G401 (cell line): ENCODE measurements at regions not wholly inside any gene's neighbourhood (a gene's known extent, or its start where the extent isn't known, plus 50 kb on each side); places are given as distances from the start of the nearest gene placed in this dataset.
"Not testable (repeated sequence)": the region's sequence is repeated elsewhere in the genome, so short reads cannot be mapped to it uniquely, and the experiment has no call there.

ENCODE experiments used
- DNase-seq: peaks from one replicate; pipeline ENCODE4 v3.0.0-alpha.2; 2015; ENCODE audit warnings: low spot score
- in situ Hi-C: cut with HindIII; loops from 2 replicates; pipeline ENCODE4 v1.10.0; 2016; ENCODE audit warnings: low sequenced_read_pairs, mixed read lengths

- no peak for DNase-seq
- in situ Hi-C loops: no loop called here
These were observed 228.9 kb upstream of the SMLR1 start for GRCh38 chr6:130598021-130598989.

DNA sequence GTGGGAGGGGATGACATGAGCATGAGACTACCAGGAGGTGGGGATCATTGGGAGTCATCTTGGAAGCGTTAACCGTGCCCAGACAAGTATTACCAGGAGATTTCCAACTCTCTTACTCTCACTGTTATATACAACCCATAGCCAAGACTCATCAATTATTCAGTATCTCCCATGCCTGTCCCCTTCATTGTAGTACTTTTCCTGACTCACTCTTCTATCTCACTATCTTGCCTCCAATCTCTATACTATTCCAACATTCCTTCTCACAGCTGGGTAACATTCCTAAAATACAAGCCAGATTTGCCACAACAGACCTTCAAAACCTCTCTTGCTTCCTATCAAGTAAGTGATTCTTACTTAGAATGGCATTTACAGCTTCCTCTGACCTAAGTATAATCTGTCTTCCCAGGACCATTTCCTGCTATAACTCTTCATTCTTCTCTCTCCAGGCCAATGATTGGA lies 226.3 kb upstream of the SMLR1 start:
- DNase-seq: no peak
- in situ Hi-C loops: no loop called here

GRCh38 chr6:130602151-130602770 lies 224.9 kb upstream of the SMLR1 start:
- DNase-seq: no peak
- in situ Hi-C loops: no loop called here

- DNase-seq: no peak
- in situ Hi-C loops: no loop called here
These were observed 223.8 kb upstream of the SMLR1 start for GRCh38 chr6:130603391-130603790.

- in situ Hi-C loops: no loop called here
- DNase-seq: no peak
These were observed 222.3 kb upstream of the SMLR1 start for GRCh38 chr6:130604841-130605399.

- no peak for DNase-seq
- in situ Hi-C loops: no loop called here
These were observed 216.9 kb upstream of the SMLR1 start for GRCh38 chr6:130610303-130610702.

GRCh38 chr6:130611366-130611765 lies 215.8 kb upstream of the SMLR1 start:
- in situ Hi-C loops: no loop called here
- no peak for DNase-seq

DNA sequence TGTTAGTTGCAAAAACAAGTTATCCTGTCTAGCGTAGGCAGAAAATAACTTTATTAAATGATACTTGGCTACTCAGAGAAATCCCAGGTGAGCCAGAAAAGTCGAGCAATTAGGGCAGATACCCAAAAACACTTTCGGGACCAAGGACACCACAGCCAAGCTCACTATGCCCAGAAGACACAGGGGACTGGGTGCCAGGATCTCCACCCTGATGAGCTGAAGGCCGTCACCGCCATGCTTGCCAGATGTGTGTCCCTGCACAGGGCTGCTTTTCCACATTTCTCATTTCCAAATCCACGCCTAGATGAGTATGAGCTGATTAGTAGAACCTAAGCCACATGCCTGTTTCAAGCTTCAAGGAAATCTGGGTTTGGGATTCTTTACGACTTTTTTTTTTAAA lies 214.0 kb upstream of the SMLR1 start:
- DNase-seq: no peak
- in situ Hi-C loops: no loop called here

DNA sequence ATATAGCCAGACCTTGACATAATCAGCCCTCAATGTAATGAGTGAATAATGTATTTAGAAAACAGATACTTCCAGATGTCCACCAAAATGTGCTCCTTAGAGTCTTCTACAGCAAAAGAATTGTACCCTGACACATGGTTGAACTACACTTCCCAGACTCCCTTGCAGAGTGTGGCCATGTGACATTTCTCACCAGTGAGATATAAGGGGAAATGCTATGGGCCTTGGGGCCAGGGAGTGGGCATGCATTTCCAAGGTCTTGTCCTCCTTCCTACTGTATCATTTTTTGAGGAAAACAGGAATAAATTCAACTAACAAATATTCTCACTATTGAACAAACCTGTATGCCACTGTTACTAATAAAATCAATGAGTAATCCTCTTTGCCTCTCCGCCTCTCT lies 211.4 kb upstream of the SMLR1 start:
- in situ Hi-C loops: no loop called here
- no peak for DNase-seq

DNA sequence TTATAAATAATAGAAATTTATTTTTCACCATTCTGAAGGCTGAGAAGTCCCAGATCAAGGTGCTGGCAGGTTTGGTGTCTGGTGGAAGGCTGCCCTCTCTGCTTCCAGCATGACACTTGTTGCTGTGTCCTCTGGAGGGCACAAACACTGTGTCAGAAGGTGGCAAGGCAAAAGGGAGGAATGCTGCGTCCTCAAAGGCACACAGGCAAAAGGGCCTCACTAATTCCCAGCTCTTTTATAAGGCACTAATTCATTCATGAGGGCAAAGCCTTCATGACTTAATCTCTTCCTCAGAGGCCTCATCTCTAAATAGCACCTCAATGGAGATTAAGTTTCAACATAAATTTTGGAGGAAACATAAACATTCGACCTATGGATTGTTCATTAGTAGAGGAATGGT lies 209.5 kb upstream of the SMLR1 start:
- in situ Hi-C loops: no loop called here
- no peak for DNase-seq

- in situ Hi-C loops: not testable (repeated sequence)
These were observed 208.4 kb upstream of the SMLR1 start for GRCh38 chr6:130618806-130619205.

DNA sequence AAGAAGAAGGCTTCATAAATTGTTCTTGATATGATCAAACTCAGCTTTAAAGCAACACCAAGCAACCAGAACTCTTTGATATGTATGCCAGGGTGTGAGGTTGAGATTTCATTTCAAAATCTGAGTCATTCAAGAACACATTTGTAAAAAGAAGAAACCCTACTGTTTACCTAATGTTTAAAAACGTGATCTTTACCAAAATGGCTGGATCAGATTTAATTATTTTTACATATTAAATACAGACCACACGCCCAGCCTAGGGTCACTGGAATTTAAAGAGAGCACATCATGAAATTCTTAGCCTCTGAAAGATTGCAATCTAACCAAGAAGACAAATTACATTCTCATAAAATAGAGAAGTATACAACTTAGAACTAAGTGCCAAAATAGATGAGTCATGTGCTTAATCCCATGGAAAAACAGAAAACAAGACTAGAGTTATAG lies 206.8 kb upstream of the SMLR1 start:
- in situ Hi-C loops: no loop called here
- DNase-seq: no peak

More at GRCh38 chr6:130618806-130619205, 208.4 kb upstream of the SMLR1 start:
- not testable (repeated sequence) for DNase-seq

GRCh38 chr6:130622142-130622541 lies 205.1 kb upstream of the SMLR1 start:
- in situ Hi-C loops: no loop called here
- DNase-seq: no peak

DNA sequence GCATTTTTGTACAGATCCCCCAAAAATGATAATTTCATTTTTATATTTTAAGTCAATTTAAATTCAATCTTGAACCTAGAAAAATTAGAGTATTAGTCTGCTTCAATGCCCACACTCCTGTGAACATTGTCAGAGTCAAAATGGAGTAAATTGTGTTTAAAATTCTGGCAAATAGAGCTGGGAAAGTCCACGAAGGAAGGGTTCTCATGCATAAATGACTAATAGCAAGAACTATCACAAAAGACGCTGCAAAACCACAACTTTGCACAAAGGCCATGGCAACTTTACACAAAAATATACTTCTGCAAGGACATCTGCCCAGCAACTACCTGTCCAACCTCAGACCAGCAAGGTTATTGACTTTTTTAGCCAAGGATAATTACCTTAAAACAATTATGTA lies 203.2 kb upstream of the SMLR1 start:
- in situ Hi-C loops: no loop called here
- DNase-seq: no peak

GRCh38 chr6:130625825-130626527 lies 201.2 kb upstream of the SMLR1 start:
- no peak for DNase-seq
- in situ Hi-C loops: no loop called here

DNA sequence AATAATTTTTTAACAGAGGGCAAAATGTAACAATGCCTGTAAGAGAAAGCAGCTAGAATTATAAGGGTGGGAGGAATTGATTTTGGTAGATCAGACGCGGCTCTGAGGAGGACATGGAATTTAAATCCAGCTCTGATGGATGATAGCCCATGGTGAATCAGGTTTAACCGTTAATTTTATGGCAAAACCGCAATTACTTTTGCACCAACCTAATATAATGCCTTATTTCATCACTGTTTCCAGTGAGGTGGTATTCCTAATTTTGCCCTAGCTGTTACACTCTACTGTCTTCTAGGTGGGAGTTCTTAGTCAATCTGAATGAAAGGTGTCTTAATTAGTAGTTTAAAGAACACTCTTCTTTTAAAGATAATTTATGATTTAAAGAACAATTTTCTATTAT lies 198.3 kb upstream of the SMLR1 start:
- in situ Hi-C loops: no loop called here
- DNase-seq: no peak

GRCh38 chr6:130629640-130630039 lies 197.6 kb upstream of the SMLR1 start:
- no peak for DNase-seq
- in situ Hi-C loops: no loop called here

DNA sequence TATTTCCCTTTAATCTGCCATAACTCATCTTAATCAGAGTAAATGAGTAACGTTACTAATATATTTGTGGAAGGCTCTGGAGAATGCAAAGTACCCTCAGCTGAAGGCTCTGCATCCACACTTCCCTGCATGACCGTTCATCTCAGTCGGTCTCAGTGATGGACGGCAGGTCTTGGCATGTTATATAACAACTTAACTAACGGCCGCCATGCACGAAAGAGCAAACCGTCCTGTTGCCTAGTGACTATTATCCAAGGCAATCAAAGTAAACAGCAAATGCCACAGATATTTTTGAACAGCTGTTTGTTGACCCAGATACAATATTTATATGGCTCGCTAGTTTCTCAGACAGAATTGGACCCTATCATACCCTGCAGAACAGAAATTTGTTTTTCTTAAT lies 194.9 kb upstream of the SMLR1 start:
- in situ Hi-C loops: no loop called here
- DNase-seq: no peak

DNA sequence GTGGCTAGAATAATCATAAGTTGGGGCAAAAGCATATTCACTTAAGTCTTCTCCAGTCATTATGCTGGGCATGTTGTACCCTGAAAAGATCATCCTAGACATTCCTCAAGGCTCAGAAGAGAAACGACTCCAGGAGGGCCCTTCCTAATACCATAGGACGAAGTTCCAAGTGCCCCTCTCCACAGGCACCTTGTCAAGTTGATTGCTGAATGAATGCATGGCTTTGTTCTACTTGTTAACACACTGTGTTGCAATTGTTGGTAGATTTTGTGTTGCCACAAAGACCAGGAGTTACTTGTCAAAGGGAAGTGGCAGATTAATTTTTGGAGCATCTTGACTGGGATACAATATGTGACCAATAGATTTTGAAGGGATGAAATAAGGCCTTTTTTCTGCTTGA lies 194.3 kb upstream of the SMLR1 start:
- DNase-seq: no peak
- in situ Hi-C loops: no loop called here

GRCh38 chr6:130643361-130643760 lies 183.8 kb upstream of the SMLR1 start:
- in situ Hi-C loops: no loop called here
- no peak for DNase-seq
